GM12878 (cell line): ENCODE measurements at regions not wholly inside any gene's neighbourhood (a gene's known extent, or its start where the extent isn't known, plus 50 kb on each side); places are given as distances from the start of the nearest gene placed in this dataset.

Source experiments
- ATAC-seq: fragments of 200-7000 bp; cut with Tn5 transposase; 3 replicates; pipeline ENCODE4 v1.9.1; 2020; ENCODE audit warnings: mild to moderate bottlenecking, moderate library complexity
- BruUV-seq: library from RNA; stranded (reverse); fragments of 400-500 nt; replicated peaks from 2 replicates; lab custom pipeline; 2021; lab: Mats Ljungman, UMichigan
- CTCF ChIA-PET: fragments of 300-600 bp; sonication (Branson Sonifier 250); formaldehyde crosslinking; extraction: SDS; loops from one replicate; lab custom pipeline; 2021; ENCODE audit warnings: inconsistent platforms; lab: Yijun Ruan, JAX
- POLR2A ChIA-PET: fragments of 350-600 bp; formaldehyde crosslinking; extraction: SDS; loops from one replicate; lab custom pipeline; 2021; ENCODE audit warnings: inconsistent platforms; lab: Charles Lee
- RAD21 ChIA-PET: fragments of 300-600 bp; sonication (Branson Sonifier 250); formaldehyde crosslinking; loops from one replicate; lab custom pipeline; 2023; ENCODE audit warnings: antibody characterized with exemption; ENCODE audit not compliant: unreplicated experiment; lab: Charles Lee
- SMC1A ChIA-PET: fragments of 300-600 bp; sonication (Branson Sonifier 250); formaldehyde crosslinking; loops from one replicate; lab custom pipeline; 2023; ENCODE audit not compliant: unreplicated experiment, uncharacterized antibody; lab: Charles Lee
- DNase-seq: peaks from one replicate; pipeline ENCODE4 v3.0.0-alpha.2; 2011; ENCODE audit warnings: low read depth, low spot score
- FAIRE-seq: peaks from 3 replicates; lab custom pipeline; 2011; peaks lifted over from hg19 to GRCh38; lab: Jason Lieb, UNC
- H2AFZ ChIP-seq: 2 replicates; pipeline ENCODE4 v1.6.0; 2011; ENCODE audit warnings: low read depth, low read length, control low read depth; ENCODE audit not compliant: control insufficient read depth
- H3K27ac ChIP-seq: 2 replicates; pipeline ENCODE4 v1.5.1; 2011; ENCODE audit warnings: control low read depth; ENCODE audit not compliant: control insufficient read depth, insufficient read depth
- H3K27me3 ChIP-seq, 2 experiments: replicated peaks in 1 of 2; 2 replicates each; pipeline versions ENCODE4 v1.6.0 to v1.6.1; 2011; ENCODE audit warnings: low read length in 1 of 2; ENCODE audit not compliant: control insufficient read depth in 2 of 2, insufficient read depth in 2 of 2
- H3K36me3 ChIP-seq, 2 experiments: 2 replicates each; pipeline ENCODE4 v1.5.1; 2011; ENCODE audit warnings: low read length in 1 of 2; ENCODE audit not compliant: control insufficient read depth in 2 of 2, insufficient read depth in 2 of 2
- H3K4me1 ChIP-seq: 2 replicates; pipeline ENCODE4 v1.6.1; 2011; ENCODE audit warnings: mild to moderate bottlenecking, low read length, moderate library complexity, mixed read lengths; ENCODE audit not compliant: control insufficient read depth, insufficient read depth
- H3K4me2 ChIP-seq: 2 replicates; pipeline ENCODE4 v1.6.0; 2011; ENCODE audit warnings: control low read depth; ENCODE audit not compliant: control insufficient read depth, insufficient read depth
- H3K4me3 ChIP-seq: fragments of 200-600 bp; sonication (generic); 2 replicates; pipeline ENCODE4 v1.5.1; 2016
- H3K79me2 ChIP-seq: 2 replicates; pipeline ENCODE4 v1.6.0; 2011; ENCODE audit warnings: low read length; ENCODE audit not compliant: control insufficient read depth, insufficient read depth
- H3K9ac ChIP-seq: 2 replicates; pipeline ENCODE4 v1.8.0; 2011; ENCODE audit warnings: low read length, control low read depth, mixed read lengths; ENCODE audit not compliant: control insufficient read depth, insufficient read depth
- H3K9me3 ChIP-seq: replicated peaks from 3 replicates; pipeline ENCODE4 v1.5.1; 2011; ENCODE audit warnings: mild to moderate bottlenecking, low read length; ENCODE audit not compliant: control insufficient read depth, insufficient read depth
- H4K20me1 ChIP-seq: 2 replicates; pipeline ENCODE4 v1.6.0; 2011; ENCODE audit not compliant: control insufficient read depth, insufficient read depth
- ATF7 ChIP-seq: fragments of 450-650 bp; IDR thresholded peaks from 2 replicates; pipeline ENCODE4 v1.6.1; 2016; ENCODE audit warnings: low read depth, mild to moderate bottlenecking
- BMI1 ChIP-seq: fragments of 450-650 bp; IDR thresholded peaks from 2 replicates; pipeline ENCODE4 v1.6.1; 2016; ENCODE audit warnings: mild to moderate bottlenecking, moderate library complexity, borderline replicate concordance
- CEBPB ChIP-seq, 2 experiments: fragments of 150-350 bp in 1 of 2; IDR thresholded peaks; 2 replicates each; pipeline ENCODE4 v1.6.1; 2012 to 2014; ENCODE audit warnings: low read depth in 2 of 2, low read length in 2 of 2, borderline replicate concordance in 1 of 2, inconsistent platforms in 1 of 2
- CHD1 ChIP-seq: IDR thresholded peaks from 2 replicates; pipeline ENCODE4 v1.6.1; 2012; ENCODE audit warnings: low read depth, low read length, improper control_type of control experiment
- DPF2 ChIP-seq: fragments of 450-650 bp; IDR thresholded peaks from 2 replicates; pipeline ENCODE4 v1.6.1; 2017; ENCODE audit warnings: mild to moderate bottlenecking
- FOS ChIP-seq: IDR thresholded peaks from 3 replicates; pipeline ENCODE4 v1.6.1; 2011; ENCODE audit warnings: borderline replicate concordance; ENCODE audit not compliant: insufficient read length; ENCODE audit errors: extremely low read depth
- MTA3 ChIP-seq: IDR thresholded peaks from 2 replicates; pipeline ENCODE4 v1.6.1; 2012; ENCODE audit warnings: low read length, inconsistent platforms, borderline replicate concordance
- NFXL1 ChIP-seq: fragments of 450-650 bp; IDR thresholded peaks from 2 replicates; pipeline ENCODE4 v1.6.1; 2017; ENCODE audit warnings: antibody characterized with exemption, mild to moderate bottlenecking, borderline replicate concordance
- NR2C1 ChIP-seq: fragments of 450-650 bp; IDR thresholded peaks from 2 replicates; pipeline ENCODE4 v1.6.1; 2017; ENCODE audit warnings: antibody characterized with exemption, mild to moderate bottlenecking, moderate library complexity
- NR2C2 ChIP-seq: IDR thresholded peaks from 2 replicates; pipeline ENCODE4 v1.6.1; 2011; ENCODE audit warnings: borderline replicate concordance, low read depth; ENCODE audit not compliant: control insufficient read depth, insufficient read length
- PAX8 ChIP-seq: fragments of 450-650 bp; IDR thresholded peaks from 2 replicates; pipeline ENCODE4 v1.6.1; 2017; ENCODE audit warnings: mild to moderate bottlenecking, moderate library complexity
- POLR2AphosphoS5 ChIP-seq: IDR thresholded peaks from 2 replicates; pipeline ENCODE4 v1.6.1; 2011; ENCODE audit warnings: mild to moderate bottlenecking, low read length, inconsistent platforms
- SMAD5 ChIP-seq: IDR thresholded peaks from 2 replicates; pipeline ENCODE4 v1.6.1; 2016; ENCODE audit warnings: antibody characterized with exemption, low read depth
- ZNF217 ChIP-seq: fragments of 450-650 bp; IDR thresholded peaks from 2 replicates; pipeline ENCODE4 v1.6.1; 2017; ENCODE audit warnings: antibody characterized with exemption, mild to moderate bottlenecking
- WGBS: methylation state at CpG from one replicate; pipeline ENCODE4 v1.1.6; 2016; ENCODE audit warnings: low lambda C conversion rate; ENCODE audit not compliant: insufficient replicate concordance, insufficient coverage; ENCODE audit errors: missing lambda C conversion rate; 5-methylcytosine and 5-hydroxymethylcytosine counted together
- in situ Hi-C: fragments of 300-500 bp; cut with MboI; formaldehyde crosslinking; loops from 9 replicates; pipeline ENCODE4 v1.14.3; 2018; ENCODE audit warnings: mixed read lengths
- intact Hi-C: fragments of 100-400 bp; cut with micrococcal nuclease; formaldehyde crosslinking; loops from one replicate; pipeline ENCODE4 v1.14.2; 2022; ENCODE audit not compliant: unreplicated experiment
- TF ChIP-seq, protein P1 (sequence below): IDR thresholded peaks from 2 replicates; pipeline ENCODE4 v1.6.1; 2012; ENCODE audit warnings: low read length, inconsistent platforms
- TF ChIP-seq, protein P2 (sequence below): fragments of 450-650 bp; IDR thresholded peaks from 2 replicates; pipeline ENCODE4 v1.6.1; 2017; ENCODE audit warnings: low read depth, mild to moderate bottlenecking, moderate library complexity

DNA sequence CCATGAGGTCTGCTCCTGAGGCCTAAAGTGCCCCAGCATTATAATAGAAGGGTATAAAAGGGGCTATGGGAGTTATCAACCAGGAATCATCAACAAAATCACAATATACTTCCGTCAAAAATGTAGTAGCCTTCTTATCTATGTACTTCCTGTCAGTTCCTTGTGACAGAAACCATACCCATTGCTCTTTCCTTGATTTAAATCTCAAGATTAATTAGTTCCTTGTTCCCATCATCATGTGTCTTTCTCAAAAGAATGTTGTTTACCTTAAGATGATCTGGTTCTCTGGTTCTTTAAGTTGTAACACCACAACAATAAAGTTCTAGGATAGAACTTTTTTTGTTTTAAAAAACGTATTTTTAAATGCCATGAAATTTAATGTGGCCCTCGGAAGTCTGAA is 833.3 kb downstream of the LTN1 start (continued):
- TF ChIP-seq, protein P1, sequence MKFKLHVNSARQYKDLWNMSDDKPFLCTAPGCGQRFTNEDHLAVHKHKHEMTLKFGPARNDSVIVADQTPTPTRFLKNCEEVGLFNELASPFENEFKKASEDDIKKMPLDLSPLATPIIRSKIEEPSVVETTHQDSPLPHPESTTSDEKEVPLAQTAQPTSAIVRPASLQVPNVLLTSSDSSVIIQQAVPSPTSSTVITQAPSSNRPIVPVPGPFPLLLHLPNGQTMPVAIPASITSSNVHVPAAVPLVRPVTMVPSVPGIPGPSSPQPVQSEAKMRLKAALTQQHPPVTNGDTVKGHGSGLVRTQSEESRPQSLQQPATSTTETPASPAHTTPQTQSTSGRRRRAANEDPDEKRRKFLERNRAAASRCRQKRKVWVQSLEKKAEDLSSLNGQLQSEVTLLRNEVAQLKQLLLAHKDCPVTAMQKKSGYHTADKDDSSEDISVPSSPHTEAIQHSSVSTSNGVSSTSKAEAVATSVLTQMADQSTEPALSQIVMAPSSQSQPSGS: no peak

DNA sequence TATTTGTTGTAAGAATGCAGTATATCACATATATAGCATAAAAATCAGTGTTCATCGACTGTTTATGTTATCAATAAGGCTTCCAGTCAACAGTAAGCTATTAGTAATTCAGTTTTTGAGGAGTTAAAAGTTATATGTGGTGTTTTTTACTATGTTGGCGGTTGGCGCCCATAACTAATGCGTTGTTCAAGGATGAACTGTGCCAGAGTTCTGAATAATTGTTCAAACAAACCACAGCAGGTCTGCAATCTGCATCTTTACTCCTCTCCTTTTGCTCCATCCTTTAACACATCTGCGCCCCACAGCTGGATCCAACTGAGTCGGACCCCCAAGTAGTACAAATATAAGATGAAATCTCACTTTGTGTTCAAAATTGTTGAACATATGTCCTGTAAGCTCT is 836.1 kb downstream of the LTN1 start:
- no peak overlapping the region for H3K4me2 ChIP-seq
- TF ChIP-seq NFXL1 (no peak), FOS (no peak), PAX8 (no peak), DPF2 (no peak), ZNF217 (no peak), CHD1 (no peak), NR2C1 (no peak), ATF7 (no peak), CEBPB (IDR thresholded peaks at IDR 0.05; ENCODE audit: borderline replicate concordance in 1 of 2, low read depth in 2 of 2, low read length in 2 of 2) (no peak), MTA3 (no peak), POLR2AphosphoS5 (no peak), BMI1 (no peak), NR2C2 (no peak), SMAD5 (no peak)
- TF ChIP-seq, protein P2, sequence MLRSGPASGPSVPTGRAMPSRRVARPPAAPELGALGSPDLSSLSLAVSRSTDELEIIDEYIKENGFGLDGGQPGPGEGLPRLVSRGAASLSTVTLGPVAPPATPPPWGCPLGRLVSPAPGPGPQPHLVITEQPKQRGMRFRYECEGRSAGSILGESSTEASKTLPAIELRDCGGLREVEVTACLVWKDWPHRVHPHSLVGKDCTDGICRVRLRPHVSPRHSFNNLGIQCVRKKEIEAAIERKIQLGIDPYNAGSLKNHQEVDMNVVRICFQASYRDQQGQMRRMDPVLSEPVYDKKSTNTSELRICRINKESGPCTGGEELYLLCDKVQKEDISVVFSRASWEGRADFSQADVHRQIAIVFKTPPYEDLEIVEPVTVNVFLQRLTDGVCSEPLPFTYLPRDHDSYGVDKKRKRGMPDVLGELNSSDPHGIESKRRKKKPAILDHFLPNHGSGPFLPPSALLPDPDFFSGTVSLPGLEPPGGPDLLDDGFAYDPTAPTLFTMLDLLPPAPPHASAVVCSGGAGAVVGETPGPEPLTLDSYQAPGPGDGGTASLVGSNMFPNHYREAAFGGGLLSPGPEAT: no peak
- RAD21 ChIA-PET: no interaction called here
- no peaks in the 10 kb centered on the region for H3K4me1 ChIP-seq
- no peak for DNase-seq
- intact Hi-C loops (no loop called here), in situ Hi-C loops (no loop called here)
- no peak for ATAC-seq
- SMC1A ChIA-PET: no interaction called here
- H2AFZ ChIP-seq: no peak overlapping the region
- no peaks in the 10 kb centered on the region for H3K27me3 ChIP-seq
- no peak overlapping the region for H3K4me3 ChIP-seq
- H3K9me3 ChIP-seq: no peaks in the 10 kb centered on the region
- no peaks in the 10 kb centered on the region for H3K79me2 ChIP-seq
- no peak overlapping the region for H3K27ac ChIP-seq
- H3K9ac ChIP-seq: no peak overlapping the region
- no peaks in the 10 kb centered on the region for H3K36me3 ChIP-seq
- POLR2A ChIA-PET: no interaction called here
- CTCF ChIA-PET: no interaction called here
- FAIRE-seq: no peak
- no peaks in the 10 kb centered on the region for H4K20me1 ChIP-seq
- 42% methylated on average over 6 of the region's 6 CpGs for WGBS
- no TSS peak for BruUV-seq
